ENCODE measurements at regions not wholly inside any gene's neighbourhood (a gene's known extent, or its start where the extent isn't known, plus 50 kb on each side); places are given as distances from the start of the nearest gene placed in this dataset.
"Not testable (repeated sequence)": the region's sequence is repeated elsewhere in the genome, so short reads cannot be mapped to it uniquely, and the experiment has no call there.

DNA sequence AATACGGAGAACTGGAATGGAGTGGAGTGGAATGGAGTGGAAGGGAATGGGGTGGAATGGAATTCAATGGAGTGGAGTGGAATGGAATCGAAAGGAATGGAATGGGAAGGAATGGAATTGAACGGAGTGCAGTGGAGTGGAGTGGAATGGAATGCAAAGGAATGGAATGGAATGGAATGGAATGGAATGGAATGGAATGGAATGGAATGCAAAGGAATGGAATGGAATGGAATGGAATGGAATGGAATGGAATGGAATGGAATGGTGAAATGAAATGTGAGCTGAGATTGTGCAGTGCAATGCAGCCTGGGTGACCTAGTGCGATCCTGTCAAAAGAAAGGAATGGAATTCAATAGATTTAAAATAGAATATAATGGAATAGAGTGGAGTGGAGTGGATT lies 357.3 kb upstream of the WSB1 start:
- not testable (repeated sequence) for DNase-seq, ATAC-seq

GRCh38 chr17:26937750-26938322 lies 356.1 kb upstream of the WSB1 start:
- DNase-seq, result not testable (repeated sequence)
- peak; percentile 23 for ATAC-seq

DNA sequence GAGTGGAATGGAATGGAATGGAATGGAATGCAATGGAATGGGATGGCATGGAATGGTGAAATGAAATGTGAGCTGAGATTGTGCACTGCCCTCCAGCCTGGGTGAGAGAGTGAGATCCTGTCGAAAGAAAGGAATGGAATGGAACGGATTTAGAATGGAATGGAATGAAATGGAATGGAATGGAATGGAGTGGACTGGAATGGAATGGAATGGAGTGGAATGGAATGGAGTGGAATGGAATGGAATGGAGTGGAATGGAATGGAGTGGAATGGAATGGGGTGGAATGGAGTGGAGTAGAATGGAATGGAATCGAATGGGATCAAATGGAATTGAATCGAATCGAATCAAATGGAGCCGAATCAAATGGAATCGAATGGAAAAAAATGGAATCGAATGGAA lies 354.2 kb upstream of the WSB1 start:
- DNase-seq, ATAC-seq: not testable (repeated sequence)

GRCh38 chr17:26940587-26940986 lies 353.3 kb upstream of the WSB1 start:
- DNase-seq, ATAC-seq: not testable (repeated sequence)

DNA sequence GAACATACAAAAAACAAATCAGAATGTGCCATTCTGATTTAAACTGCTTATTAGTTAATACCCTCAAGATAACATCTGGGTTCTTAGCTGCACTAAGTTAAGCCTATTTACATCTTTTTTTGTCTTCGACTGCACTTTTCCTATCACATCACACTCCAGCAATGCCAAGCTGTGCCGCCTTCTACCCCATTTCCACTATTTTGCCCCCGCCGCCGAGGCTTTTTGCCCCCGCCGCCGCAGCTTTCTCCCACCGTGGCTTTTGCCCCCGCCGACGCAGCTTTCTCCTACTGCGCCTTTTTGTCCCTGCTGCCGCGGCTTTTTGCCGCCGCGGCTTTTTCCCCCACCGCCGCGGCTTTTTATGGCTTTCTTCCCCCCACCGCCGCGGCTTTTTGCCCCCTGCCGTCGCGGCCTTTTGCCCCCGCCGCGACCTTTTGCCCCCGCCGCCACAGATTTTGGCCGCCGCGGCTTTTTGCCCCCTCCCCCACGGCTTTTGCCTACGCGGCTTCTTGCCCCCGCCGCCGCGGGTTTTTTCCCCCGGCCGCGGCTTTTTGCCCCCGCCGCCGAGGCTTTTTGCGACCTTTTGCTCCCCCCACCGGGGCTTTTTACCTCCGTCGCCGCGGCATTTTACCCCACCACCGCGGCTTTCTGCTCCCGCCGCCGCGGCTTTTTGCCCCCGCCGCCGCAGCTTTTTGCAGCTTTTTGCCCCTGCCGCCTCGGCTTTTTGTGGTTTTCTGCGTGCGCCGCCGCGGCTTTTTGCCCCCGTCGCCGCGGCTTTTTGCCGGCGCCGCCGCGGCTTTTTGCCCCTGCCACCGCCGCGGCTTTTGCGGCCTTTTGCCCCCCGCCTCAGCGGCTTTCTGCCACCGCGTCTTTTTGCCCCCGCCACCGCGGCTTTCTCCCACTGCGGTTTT lies 331.4 kb upstream of the WSB1 start:
- ATAC-seq (no peak), DNase-seq (no peak)

DNA sequence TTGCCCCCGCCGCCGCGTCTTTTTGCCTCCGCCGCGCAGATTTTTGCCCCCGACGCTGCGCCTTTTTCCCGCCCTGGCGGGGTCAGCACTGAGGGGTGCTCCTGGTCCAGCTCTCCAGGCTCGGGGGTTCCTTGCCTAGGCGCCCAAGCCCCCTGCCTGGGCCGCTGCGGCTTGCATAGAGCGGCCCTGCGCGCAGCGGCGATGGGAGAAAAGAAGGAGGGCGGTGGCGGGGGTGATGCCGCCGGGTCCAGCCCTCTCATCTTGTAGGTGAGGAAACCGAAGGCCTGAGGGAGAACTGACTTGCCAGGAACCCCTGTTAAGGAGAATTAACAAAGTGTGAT lies 330.8 kb upstream of the WSB1 start:
- ATAC-seq, result no peak

GRCh38 chr17:26965898-26966624 lies 327.9 kb upstream of the WSB1 start:
- not testable (repeated sequence) for DNase-seq, ATAC-seq

More for the DNA sequence above, 330.8 kb upstream of the WSB1 start:
- DNase-seq, result no peak

DNA sequence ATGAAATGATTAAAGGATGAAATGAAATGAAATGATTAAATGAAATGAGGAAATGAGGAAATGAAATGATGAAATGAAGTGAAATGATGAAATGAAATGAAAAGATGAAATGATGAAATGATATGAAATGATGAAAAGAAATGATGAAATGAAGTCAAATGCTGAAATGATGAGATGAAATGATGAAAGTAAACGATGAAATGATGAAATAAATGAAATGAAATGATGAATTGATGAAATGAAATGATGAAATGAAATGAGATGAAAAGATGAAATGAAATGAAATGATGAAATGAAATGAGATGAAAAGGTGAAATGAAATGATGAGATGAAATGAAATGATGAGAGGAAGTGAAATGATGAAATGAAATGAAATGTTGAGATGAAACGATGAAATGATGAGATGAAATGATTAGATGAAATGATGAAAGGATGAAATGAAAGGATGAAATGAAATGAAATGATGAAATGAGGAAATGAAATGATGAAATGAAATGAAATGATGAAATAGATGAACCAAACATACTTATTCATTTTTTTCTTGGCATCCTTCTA lies 327.2 kb upstream of the WSB1 start:
- DNase-seq, ATAC-seq: not testable (repeated sequence)

- peak; percentile 32 for ATAC-seq
- DNase-seq, result not testable (repeated sequence)
Observed at GRCh38 chr17:26981845-26982425, 312.0 kb upstream of the WSB1 start.

DNA sequence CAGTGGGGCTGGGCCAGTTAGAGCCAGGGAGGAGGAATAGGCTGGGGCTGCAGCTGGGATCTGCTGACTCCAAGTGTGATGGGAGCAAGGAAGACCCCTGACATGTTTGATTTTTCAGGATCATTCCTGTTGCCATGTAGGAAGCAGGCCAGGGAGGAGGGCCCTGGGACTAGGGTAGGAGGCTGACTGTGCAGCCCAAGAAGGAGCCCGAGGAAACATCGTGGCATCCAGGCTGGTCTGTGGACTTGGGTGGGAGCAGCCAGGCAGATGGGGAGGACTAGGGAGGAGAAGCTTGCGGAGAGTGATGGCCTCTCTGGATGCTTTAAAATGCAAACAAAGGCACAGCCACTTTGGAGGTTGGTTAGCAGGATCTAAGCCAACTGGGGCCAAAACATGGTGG lies 311.4 kb upstream of the WSB1 start:
- not testable (repeated sequence) for ATAC-seq, DNase-seq

- not testable (repeated sequence) for DNase-seq, ATAC-seq
Observed at GRCh38 chr17:26987851-26988250, 306.1 kb upstream of the WSB1 start.

- ATAC-seq, DNase-seq: not testable (repeated sequence)
Observed at GRCh38 chr17:26994648-26995047, 299.3 kb upstream of the WSB1 start.

DNA sequence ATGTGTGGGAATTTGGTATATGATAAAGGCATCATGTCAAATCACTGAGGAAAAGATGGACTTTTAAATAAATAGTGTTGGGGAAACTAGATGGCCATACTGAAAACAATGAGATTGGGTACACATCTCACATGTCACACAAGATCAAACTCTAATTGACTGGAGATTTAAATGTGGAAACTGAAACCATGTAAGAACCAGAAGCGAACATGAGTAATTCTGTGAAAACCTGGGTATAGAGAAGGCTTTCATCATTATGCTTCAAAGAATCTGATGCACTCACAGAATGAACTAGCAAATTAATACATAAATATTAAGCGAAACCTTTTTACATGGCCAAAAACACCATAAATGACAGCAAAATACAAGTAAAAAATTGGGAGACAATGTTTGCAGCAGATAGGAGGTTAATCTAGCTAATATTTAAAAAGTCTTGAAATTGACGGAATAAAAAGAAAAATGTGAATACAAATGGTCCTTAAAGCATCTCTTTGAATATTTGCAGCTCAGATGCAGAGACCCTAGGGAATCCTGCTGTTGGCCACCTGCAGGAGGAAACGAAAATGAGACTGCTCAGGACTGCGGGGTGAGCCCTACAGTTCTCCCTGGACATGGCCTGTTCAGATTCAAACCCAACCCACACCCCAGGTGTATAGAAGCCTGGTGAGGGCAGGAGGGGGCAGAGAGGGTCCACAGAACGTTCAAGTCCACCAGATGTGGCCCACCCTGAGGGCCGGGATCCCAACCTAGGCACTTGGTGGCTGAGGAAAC lies 297.6 kb upstream of the WSB1 start:
- not testable (repeated sequence) for ATAC-seq, DNase-seq

DNA sequence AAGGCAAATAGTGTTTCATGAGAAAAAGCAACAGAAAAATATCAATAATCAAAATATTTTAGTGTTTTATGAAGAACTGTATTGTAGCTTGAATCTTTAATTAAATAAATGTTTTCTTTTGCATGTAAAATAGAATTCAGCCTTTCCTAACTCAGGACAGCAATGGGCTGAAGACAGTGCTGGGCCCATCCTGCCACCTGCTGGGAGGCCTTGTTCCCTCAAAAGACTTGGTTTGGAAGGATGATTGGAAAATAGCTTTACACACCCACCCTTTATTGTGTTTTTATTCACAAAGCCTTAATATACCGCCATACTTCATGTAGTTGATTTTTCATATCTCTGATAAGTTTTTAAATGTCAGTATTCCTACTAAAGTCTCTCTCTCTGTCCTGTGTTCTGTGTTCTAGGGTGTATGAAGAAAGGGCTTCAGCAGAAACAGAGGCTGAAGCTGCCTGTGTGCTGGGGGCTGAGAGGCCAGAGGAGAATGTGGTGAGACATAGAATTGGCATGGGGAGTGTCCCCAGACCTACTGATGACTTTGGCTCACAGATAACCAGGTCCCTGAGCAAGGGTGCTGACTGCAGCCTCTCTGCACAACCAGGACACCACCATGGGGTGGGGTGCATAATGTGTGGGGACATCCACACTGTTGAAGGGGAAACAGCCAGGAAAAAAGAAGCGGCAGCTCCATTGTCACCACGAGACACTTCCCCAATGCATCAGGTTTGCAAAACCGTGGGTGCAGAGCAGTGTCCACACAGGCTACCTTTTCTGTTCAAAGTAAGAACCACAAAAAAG lies 286.0 kb upstream of the WSB1 start:
- DNase-seq, ATAC-seq: not testable (repeated sequence)

DNA sequence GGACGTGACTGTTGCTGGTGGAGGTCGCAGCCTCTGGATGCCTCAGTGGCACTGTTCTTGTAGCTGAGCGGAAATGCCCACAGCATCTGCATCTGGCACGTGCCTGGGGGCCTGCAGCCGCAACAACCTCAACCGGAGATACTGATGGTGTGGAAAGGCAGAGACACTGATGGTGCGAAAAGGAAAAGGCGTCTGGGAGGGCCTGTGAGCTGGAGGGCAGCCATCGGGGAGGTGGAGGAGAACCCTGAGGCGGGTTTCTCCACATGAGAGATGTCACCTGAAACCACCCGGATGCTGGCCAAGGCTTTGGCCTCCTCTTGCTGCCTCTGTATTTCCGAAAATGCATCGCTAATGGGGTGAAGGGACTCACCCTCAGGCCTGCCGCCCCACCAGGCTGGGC lies 284.8 kb upstream of the WSB1 start:
- no peak for ATAC-seq
- no peak for DNase-seq

DNA sequence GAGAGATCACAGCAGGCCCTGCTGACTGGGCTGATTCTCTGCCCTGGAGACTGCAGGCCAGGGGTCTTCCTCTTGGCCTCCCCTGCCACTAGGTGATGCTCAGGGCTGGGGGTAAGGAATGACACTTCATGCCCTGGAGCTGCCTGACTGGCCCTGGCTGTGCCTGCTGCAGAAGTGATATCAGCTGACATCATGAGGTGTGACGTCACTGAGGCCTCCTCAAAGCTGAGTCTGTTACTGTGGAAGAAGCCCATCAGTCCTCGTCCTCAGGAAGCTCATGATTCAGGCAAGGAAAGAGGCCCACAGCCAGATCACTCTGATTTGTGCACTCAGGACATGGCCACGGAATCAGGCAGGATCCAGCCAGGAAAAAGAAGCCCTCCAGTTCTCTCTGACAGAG lies 283.8 kb upstream of the WSB1 start:
- not testable (repeated sequence) for ATAC-seq, DNase-seq

GRCh38 chr17:27030552-27030951 lies 263.4 kb upstream of the WSB1 start:
- not testable (repeated sequence) for DNase-seq, ATAC-seq

- DNase-seq, result no peak
- ATAC-seq, result no peak
Observed at GRCh38 chr17:27038676-27039075, 255.2 kb upstream of the WSB1 start.

GRCh38 chr17:27045039-27045438 lies 248.9 kb upstream of the WSB1 start:
- ATAC-seq, DNase-seq: not testable (repeated sequence)

DNA sequence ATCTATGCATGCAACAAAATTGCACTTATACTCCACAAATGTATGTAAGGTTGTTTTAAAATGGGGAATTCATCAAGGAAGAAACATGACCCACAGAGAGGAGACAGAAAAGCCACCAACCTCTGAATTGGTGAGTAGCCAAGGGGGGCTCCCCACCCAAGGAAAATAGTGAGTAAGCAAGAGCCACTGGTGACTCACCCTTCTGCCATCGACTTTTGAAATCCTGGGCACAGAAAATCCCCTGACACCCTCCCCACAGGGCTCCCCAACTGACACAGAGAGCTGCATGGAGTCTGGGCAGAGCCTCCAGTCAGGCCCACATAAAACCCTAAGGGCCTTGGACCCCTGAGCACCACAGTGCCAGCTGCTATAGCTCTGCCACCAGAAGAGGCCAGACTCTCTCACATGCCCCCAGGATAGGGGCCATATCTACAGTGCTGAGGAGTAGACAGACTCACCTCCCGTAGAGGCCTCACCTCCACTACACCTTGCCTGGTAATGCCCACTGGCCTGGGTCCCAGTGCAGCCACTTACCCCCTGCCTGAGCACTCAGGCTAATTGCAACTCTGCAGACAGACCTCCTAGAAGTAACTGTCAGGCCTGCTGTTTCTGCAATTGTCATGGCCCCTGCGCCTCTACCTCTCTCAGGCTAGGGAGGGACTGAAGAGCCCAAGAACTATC lies 244.7 kb upstream of the WSB1 start:
- peak; percentile 75 for ATAC-seq
- DNase-seq, result peak; percentile 17
